ENCODE measurements at regions not wholly inside any gene's neighbourhood (a gene's known extent, or its start where the extent isn't known, plus 50 kb on each side); places are given as distances from the start of the nearest gene placed in this dataset.

DNA sequence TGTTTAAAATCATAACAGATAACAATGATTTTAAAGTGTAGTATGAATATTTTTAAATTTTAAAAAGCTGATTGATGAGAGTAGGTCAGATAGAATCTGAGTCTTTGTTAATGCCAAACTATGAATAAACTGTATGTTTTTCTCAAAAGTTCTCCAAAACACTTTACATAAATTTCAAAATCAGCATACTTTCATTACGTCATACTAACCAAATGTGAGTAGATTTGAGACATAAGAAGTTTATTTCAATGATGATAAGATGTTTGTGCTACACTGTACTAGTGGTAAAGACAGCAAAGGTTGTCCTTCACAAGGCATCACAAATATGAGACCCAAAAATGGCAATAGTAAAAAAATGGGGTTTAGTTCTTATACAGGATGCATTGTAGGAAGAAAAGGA is 1342.9 kb downstream of the SI start (continued):
- TF ChIP-seq ZBTB26 (CRISPR knock-in tag; IDR thresholded peaks at IDR 0.05) (no peak), NFYB (IDR thresholded peaks at IDR 0.05; ENCODE audit: extremely low read depth, insufficient read length) (no peak)
- TF ChIP-seq, protein P1, sequence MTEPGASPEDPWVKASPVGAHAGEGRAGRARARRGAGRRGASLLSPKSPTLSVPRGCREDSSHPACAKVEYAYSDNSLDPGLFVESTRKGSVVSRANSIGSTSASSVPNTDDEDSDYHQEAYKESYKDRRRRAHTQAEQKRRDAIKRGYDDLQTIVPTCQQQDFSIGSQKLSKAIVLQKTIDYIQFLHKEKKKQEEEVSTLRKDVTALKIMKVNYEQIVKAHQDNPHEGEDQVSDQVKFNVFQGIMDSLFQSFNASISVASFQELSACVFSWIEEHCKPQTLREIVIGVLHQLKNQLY (CRISPR knock-in tag; conservative IDR thresholded peaks at IDR 0.05) = no peak

- no peaks in the 10 kb centered on the region for H4K20me1 ChIP-seq (replicated peaks; ENCODE audit: control insufficient read depth, insufficient read depth, low read length)
- H3K9me3 ChIP-seq (replicated peaks; ENCODE audit: control insufficient read depth, insufficient read depth, low read depth, low read length) = no peaks in the 10 kb centered on the region
- TF ChIP-seq NONO (IDR thresholded peaks at IDR 0.05; ENCODE audit: low read depth in 2 of 2, low read length in 1 of 2) (no peak), ETV1 (tag; conservative IDR thresholded peaks at IDR 0.05; ENCODE audit: low read depth) (no peak), KLF10 (CRISPR knock-in tag; IDR thresholded peaks at IDR 0.05) (no peak), ERF (CRISPR knock-in tag; IDR thresholded peaks at IDR 0.05) (no peak), NR0B1 (IDR thresholded peaks at IDR 0.05; ENCODE audit: partially characterized antibody) (no peak), ZNF24 (IDR thresholded peaks at IDR 0.05) (no peak), CHD2 (IDR thresholded peaks at IDR 0.05; ENCODE audit: low read depth, low read length) (no peak)
- no peaks in the 10 kb centered on the region for H3K79me2 ChIP-seq (ENCODE audit: control insufficient read depth, insufficient read depth, low read length)
- H3K36me3 ChIP-seq (ENCODE audit: control insufficient read depth, insufficient read depth, low read length) = no peaks in the 10 kb centered on the region
- no TSS peak for BruUV-seq (replicated peaks)
- CTCF ChIA-PET (ENCODE audit: low intra/inter-chr PET ratio) = no interaction called here
- no peak overlapping the region for H3K4me2 ChIP-seq (ENCODE audit: insufficient read depth, low read length)
- 13% methylated on average over 2 of the region's 2 CpGs for WGBS (ENCODE audit: insufficient coverage, low coverage, missing lambda C conversion rate)
- H3K27me3 ChIP-seq (ENCODE audit: control insufficient read depth in 2 of 2, insufficient read depth in 2 of 2, low read length in 2 of 2) = no peaks in the 10 kb centered on the region
- H3K4me1 ChIP-seq (replicated peaks in 1 of 2; ENCODE audit: control insufficient read depth in 2 of 2, insufficient read depth in 2 of 2, low read length in 2 of 2) = no peaks in the 10 kb centered on the region
- H3K9me1 ChIP-seq (ENCODE audit: control insufficient read depth, insufficient read depth, low read length) = no peaks in the 10 kb centered on the region
- no peak overlapping the region for H2AFZ ChIP-seq (ENCODE audit: low read depth, low read length)
- ATAC-seq (no peak), DNase-seq (ENCODE audit: extremely low read depth in 1 of 4, low spot score in 3 of 4) (no peak), FAIRE-seq (no peak)
- in situ Hi-C loops (cut with MboI) = no loop called here
- intact Hi-C loops (cut with micrococcal nuclease) = no loop called here
- no peak overlapping the region for H3K27ac ChIP-seq (ENCODE audit: extremely low read depth, low read depth, low read length)
- H3K4me3 ChIP-seq = no peak overlapping the region
- H3K9ac ChIP-seq (ENCODE audit: insufficient read depth in 1 of 2, low read depth in 2 of 2, low read length in 2 of 2) = no peak overlapping the region
- POLR2A ChIA-PET = no interaction called here
These were observed 1347.6 kb downstream of the SI start for GRCh38 chr3:163730684-163731083.
